LNCAP (cell line): ENCODE measurements at regions not wholly inside any gene's neighbourhood (a gene's known extent, or its start where the extent isn't known, plus 50 kb on each side); places are given as distances from the start of the nearest gene placed in this dataset.

Experiments
- TF ChIP-seq, protein P1 (sequence below): fragments of 450-650 bp; IDR thresholded peaks from 2 replicates; pipeline ENCODE4 v1.5.1; 2017; ENCODE audit warnings: mild to moderate bottlenecking

DNA sequence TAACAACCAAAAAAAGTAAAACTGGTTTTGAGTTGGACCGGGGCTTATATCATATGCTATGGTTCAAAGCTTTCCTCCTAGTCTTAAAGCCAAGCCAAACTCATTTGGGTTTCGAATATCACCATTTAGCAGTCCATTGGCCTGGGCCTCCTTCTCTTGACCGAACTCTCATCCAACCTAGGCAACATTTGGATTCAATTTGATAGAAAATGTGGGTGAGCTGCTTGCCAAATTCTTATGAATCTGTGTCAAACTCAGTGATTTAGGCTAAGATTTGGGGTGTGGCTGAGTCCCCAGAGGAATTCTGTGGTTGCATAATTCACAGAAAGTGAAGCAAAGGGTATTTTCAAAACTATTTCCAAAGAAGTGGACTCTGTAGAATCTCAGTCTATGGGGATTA is 83.7 kb downstream of the BLID start:
- TF ChIP-seq, protein P1, sequence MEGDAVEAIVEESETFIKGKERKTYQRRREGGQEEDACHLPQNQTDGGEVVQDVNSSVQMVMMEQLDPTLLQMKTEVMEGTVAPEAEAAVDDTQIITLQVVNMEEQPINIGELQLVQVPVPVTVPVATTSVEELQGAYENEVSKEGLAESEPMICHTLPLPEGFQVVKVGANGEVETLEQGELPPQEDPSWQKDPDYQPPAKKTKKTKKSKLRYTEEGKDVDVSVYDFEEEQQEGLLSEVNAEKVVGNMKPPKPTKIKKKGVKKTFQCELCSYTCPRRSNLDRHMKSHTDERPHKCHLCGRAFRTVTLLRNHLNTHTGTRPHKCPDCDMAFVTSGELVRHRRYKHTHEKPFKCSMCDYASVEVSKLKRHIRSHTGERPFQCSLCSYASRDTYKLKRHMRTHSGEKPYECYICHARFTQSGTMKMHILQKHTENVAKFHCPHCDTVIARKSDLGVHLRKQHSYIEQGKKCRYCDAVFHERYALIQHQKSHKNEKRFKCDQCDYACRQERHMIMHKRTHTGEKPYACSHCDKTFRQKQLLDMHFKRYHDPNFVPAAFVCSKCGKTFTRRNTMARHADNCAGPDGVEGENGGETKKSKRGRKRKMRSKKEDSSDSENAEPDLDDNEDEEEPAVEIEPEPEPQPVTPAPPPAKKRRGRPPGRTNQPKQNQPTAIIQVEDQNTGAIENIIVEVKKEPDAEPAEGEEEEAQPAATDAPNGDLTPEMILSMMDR: no peak

DNA sequence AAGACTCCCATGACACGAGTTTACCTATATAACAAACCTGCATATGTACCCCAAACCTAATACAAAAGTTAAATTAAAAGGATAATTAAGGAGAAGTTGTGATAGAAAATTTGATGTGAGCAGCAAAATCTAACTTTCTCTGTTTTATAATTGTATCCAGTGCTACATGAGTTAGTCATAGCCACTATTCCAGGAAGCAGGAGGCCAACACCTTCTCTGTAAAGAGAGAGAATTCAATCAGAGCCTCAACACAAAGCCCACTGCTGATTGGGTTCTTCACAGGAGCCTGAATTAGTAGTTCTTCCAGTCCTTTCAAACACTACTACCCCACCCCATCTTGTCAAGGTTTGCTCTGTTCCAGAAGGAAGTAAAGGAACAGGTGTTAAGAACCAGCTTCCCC is 84.2 kb downstream of the BLID start:
- TF ChIP-seq, protein P1: no peak

DNA sequence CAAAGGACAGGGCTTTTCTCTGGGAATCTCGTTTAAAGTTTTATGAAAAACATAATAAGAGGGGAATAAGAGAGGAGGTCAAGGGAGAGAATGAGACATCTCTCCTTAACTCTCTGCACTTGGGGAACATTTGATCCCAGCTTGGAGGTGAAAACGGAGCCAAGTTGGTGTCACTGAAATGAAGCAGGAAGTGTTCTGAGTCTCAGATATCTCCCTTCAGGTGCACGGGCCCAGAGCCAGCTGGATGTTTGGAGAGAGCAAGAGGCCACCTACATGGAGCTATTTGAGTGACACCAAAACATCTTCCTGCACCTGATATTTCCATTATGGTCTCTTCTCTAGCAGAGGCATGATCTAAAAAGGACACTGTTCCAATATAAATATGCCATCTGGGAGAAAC is 85.7 kb downstream of the BLID start:
- TF ChIP-seq, protein P1: no peak

DNA sequence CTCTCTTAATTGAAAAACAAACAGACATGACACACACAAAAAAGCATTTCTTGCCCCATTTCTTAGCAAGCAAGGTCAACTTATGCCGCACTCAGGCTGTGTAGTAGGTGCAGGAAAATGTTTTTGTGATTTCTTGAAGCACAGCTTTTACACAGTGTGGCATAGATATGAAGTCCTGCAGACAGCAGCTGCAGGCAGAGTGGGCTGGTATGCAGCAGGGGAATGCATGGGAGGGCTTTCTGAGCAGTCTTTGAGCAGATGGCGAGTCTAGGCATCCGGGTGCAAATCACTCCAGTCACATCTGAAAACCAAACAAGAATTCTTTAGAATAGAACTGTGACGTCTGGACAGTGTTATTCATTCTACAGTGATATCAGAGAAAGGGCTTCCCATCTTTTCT is 87.5 kb downstream of the BLID start:
- TF ChIP-seq, protein P1: no peak

DNA sequence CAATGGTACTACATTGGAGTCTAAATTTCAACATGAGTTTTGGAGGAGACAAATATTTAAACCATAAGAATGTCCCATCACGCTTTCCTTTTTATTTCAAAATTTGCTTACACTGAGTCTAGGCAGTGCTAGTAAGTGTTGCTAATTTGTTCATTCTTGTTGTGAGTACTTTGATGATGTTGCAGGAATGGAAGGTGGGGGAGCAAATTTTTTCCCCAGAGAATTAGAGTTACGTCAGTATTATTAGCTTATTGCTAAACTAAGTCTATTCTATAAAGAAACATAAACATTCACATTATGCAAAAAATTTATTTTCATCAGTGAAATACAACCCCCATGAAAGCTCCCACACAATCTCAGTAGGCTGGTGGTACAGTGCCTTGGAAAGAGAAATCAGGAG is 88.0 kb downstream of the BLID start:
- TF ChIP-seq, protein P1: no peak

DNA sequence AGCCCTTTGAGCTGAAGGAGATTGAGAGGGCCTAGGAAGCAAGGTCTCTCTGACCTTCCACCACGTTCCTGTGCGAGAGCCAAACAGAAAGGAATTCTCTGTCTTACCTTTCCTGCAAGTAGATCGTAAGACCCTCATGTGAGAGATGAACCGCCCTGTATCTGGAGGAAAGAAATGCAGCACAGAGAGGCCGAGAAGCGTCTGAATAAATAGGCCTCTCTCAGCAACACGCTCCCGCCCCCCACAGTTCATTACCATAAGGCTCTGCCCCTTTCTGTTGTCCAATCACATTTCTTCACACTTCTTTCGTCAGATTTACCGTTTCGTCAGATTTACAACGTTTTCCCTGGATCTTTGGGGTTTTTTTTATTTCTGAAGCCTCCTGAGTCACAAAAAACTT is 90.3 kb downstream of the BLID start:
- TF ChIP-seq, protein P1: no peak

DNA sequence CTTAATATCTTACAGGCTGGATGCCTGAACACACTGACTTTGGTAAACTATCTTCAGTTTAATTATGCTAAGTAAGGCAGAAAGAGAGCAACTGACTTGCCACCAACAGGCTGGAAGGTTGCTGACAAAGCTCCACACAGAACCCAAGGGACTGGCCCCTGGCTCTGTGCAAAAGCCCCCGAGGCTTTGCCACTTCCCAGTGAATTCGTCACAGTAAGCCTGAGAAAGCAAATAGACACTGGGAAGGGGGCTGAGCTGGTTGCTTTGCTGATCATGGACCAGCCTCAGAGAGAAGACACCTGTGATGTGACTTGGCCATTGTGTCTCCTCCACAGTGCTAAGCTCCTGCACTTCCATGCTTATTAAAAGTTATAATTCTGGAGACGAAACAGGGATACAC is 91.7 kb downstream of the BLID start:
- TF ChIP-seq, protein P1: no peak

DNA sequence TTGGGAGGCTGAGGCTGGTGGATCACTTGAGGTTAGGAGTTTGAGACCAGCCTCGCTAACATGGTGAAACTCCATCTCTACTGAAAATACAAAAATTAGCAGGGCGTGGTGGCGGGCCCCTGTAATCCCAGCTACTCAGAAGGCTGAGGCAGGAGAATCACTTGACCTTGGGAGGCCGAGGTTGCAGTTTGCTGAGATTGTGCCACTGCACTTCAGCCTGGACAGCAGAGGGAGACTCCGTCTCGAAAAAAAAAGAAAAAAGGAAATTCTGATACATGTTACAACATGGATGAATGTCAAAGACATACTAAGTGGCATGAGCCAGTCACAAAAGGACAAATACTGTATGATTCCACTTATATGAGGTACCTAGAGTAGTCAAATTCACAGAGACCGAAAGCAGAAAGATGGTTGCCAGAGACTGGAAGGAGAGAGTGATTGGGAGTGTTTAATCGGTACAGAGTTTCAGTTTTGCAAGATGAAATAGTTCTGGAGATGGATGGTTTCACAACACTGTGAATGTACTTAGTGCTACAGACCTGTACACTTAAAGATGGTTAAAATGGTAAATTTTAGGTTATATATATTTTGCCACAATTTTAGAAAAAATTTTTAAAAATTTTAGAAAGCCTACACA is 92.3 kb downstream of the BLID start:
- TF ChIP-seq, protein P1: no peak
